SK-N-SH (cell line): ENCODE measurements at regions not wholly inside any gene's neighbourhood (a gene's known extent, or its start where the extent isn't known, plus 50 kb on each side); places are given as distances from the start of the nearest gene placed in this dataset.
"Not testable (repeated sequence)": the region's sequence is repeated elsewhere in the genome, so short reads cannot be mapped to it uniquely, and the experiment has no call there.

Experiments
- EZH2phosphoT487 ChIP-seq: fragments of 200-600 bp; sonication (generic); IDR thresholded peaks from 2 replicates; pipeline ENCODE4 v1.6.1; 2017; ENCODE audit warnings: low read depth, mixed run types, mild to moderate bottlenecking, antibody characterized with exemption, moderate library complexity, borderline replicate concordance
- RFX5 ChIP-seq: IDR thresholded peaks from 2 replicates; pipeline ENCODE4 v1.6.1; 2012; ENCODE audit warnings: mild to moderate bottlenecking, improper control_type of control experiment, low read length
- TAF1 ChIP-seq: IDR thresholded peaks from 2 replicates; pipeline ENCODE4 v1.6.1; 2012; ENCODE audit warnings: low read depth, mild to moderate bottlenecking, low read length, moderate library complexity, borderline replicate concordance
- TF ChIP-seq, protein P1 (sequence below): IDR thresholded peaks from 2 replicates; pipeline ENCODE4 v1.6.1; 2012; ENCODE audit warnings: mild to moderate bottlenecking, low read depth, low read length, moderate library complexity

DNA sequence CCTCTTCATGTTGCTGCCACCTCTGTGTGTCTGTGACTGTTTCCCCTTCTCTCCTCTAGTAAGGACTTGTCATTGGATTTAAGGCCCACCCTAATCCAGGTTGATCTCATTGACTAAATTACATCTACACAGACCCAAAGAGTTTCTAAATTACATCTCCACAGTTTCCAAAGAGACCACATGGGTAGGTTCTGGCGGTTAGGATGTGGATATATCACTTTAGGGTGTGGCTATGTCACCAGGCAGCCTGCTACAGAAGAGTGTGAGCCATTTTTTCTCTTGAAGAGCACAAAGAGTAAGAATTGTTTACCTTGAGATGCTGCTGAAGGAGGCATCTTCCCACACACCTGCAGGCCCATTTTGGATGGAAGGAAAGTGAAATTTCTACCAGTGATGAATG is 128.6 kb downstream of the LAT start:
- TF ChIP-seq TAF1, RFX5, EZH2phosphoT487: not testable (repeated sequence)
- TF ChIP-seq, protein P1, sequence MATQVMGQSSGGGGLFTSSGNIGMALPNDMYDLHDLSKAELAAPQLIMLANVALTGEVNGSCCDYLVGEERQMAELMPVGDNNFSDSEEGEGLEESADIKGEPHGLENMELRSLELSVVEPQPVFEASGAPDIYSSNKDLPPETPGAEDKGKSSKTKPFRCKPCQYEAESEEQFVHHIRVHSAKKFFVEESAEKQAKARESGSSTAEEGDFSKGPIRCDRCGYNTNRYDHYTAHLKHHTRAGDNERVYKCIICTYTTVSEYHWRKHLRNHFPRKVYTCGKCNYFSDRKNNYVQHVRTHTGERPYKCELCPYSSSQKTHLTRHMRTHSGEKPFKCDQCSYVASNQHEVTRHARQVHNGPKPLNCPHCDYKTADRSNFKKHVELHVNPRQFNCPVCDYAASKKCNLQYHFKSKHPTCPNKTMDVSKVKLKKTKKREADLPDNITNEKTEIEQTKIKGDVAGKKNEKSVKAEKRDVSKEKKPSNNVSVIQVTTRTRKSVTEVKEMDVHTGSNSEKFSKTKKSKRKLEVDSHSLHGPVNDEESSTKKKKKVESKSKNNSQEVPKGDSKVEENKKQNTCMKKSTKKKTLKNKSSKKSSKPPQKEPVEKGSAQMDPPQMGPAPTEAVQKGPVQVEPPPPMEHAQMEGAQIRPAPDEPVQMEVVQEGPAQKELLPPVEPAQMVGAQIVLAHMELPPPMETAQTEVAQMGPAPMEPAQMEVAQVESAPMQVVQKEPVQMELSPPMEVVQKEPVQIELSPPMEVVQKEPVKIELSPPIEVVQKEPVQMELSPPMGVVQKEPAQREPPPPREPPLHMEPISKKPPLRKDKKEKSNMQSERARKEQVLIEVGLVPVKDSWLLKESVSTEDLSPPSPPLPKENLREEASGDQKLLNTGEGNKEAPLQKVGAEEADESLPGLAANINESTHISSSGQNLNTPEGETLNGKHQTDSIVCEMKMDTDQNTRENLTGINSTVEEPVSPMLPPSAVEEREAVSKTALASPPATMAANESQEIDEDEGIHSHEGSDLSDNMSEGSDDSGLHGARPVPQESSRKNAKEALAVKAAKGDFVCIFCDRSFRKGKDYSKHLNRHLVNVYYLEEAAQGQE = not testable (repeated sequence)
